Endothelial cell of umbilical vein (primary cell): ENCODE measurements at regions not wholly inside any gene's neighbourhood (a gene's known extent, or its start where the extent isn't known, plus 50 kb on each side); places are given as distances from the start of the nearest gene placed in this dataset.

Experiments used
- CTCF ChIP-seq, 2 donors: IDR thresholded peaks; 1 replicate in 1 of 2; 2 replicates in 1 of 2; pipeline ENCODE4 v1.5.1; 2011; ENCODE audit warnings: low read length in 2 of 2, mild to moderate bottlenecking in 2 of 2, moderate library complexity in 2 of 2, control low read depth in 1 of 2, inconsistent platforms in 1 of 2, low read depth in 1 of 2; ENCODE audit not compliant: insufficient read depth in 1 of 2; ENCODE audit errors: extremely low read depth in 1 of 2
- POLR2A ChIP-seq: IDR thresholded peaks from 2 replicates; pipeline ENCODE4 v1.6.1; 2012; ENCODE audit warnings: low read depth, mild to moderate bottlenecking, control low read depth, low read length

- TF ChIP-seq CTCF (IDR thresholded peaks at IDR 0.05; ENCODE audit: extremely low read depth in 1 of 2, insufficient read depth in 1 of 2, low read depth in 1 of 2, low read length in 2 of 2): no peak
- TF ChIP-seq POLR2A: no peak
Observed at GRCh38 chr6:140504776-140505175, 1130.3 kb upstream of the CITED2 start.
